GOT3 (cell line): ENCODE measurements at regions not wholly inside any gene's neighbourhood (a gene's known extent, or its start where the extent isn't known, plus 50 kb on each side); places are given as distances from the start of the nearest gene placed in this dataset.
"Not testable (repeated sequence)": the region's sequence is repeated elsewhere in the genome, so short reads cannot be mapped to it uniquely, and the experiment has no call there.

ENCODE experiments used
- DNase-seq: peaks from one replicate; lab custom pipeline; 2025; ENCODE audit warnings: mixed read lengths; lab: John Stamatoyannopoulos, UW

DNA sequence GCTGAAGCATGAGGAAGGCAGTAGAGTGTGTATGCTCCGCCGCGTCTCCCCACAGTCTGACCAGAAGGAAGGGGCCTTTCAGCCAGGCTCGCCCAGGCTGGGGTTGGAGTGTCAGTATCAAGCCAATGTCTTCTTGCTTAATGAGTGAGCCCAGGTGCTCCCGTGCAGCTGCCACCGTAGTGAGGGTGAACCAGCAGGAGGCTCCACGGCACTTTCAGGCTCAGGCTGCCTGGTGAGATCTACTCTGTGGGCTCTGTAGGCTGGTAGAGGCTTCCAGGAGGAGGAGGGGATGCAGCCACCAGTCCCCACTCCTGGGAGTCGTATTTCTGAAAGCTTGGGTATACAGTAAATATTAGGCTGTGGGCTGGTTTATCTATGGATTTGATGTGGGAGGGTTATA, 98.1 kb upstream of the ADCY2 start:
- DNase-seq, result not testable (repeated sequence)

DNA sequence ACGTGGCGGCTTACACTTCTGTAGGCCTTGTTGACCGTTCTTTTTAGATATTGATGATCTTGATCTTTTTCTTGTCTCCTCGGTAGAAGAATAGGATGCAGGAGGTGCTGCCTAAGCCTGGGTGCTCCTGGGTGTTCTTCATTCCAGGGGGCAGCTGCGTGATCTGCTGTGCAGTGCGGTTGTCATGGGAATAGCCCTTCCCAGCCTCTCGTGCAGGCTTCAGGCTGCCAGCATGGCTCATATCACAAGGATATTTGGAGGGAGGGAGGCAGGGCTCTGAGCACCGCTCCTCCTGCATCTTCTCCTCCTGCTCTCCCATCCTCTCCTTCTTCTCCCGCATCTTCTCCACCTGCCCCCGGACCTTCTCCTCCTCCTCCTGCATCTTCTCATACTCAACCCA, 96.2 kb upstream of the ADCY2 start:
- DNase-seq, result not testable (repeated sequence)

DNA sequence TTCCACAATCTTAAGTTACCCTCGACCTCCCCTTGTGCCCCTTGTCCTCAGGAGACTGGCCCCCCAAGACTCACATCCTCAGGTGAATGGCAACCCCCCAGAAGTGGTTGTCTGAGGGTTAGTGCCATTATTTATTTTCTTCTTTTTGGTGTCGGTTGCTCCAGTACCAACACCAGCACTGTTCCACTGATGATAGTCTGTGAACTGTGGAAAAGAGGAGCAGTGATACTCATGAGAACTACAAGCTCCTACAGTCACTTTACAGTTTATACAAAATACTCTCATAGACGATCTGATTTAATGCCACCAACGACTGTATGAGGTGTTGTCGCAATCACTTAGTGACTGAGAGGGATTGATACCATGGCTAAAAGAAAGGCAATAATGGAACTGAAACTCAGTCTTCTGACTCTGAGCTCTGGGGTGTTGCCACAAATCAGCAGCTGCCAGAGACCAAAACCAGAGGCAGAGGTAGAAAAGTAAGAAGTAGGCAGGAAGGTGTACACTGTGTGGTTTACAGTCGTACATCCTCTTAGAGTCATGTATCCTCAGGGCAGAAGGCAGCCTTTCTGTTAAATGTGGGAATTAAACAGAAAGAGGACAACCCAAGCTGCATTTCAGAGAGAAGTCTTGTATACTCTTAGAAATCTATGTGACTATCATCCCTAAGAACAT, 90.8 kb upstream of the ADCY2 start:
- not testable (repeated sequence) for DNase-seq

DNA sequence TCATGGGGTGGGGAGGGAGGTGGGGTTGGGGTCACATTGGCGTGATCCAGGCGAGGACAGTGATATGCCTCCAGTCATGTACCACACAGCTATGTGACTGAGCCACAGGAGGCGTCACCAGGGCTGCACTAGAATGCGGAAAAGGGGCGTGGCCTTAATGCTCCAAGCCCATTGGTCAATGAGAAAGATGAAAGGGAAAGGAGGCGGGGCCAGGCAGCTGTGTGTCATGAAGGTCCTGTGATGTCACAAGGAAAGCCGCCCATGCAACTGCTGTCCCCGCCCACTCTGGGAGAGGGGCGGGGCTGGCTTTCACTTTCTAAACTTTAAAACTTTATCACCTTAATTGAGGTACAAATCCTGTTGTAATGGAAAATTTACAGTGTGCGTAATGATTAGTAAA, 89.4 kb upstream of the ADCY2 start:
- not testable (repeated sequence) for DNase-seq

DNA sequence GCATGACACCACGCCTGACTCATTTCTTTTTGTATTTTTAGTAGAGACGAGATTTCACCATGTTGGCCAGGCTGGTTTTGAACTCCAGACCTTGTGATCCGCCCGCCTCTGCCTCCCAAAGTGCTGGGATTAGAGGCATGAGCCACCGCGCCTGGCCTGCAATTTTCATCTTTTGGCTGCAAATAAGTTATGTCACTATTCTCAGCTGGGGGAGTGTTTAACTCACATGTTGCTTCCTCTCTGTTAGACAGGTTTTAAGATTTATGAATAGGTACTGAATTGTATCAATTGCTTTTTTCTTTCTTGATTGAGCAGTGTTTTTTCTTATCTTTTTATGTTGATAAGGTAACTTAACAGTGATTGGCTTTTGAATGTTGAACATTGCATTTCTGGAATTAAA, 88.2 kb upstream of the ADCY2 start:
- DNase-seq, result not testable (repeated sequence)

DNA sequence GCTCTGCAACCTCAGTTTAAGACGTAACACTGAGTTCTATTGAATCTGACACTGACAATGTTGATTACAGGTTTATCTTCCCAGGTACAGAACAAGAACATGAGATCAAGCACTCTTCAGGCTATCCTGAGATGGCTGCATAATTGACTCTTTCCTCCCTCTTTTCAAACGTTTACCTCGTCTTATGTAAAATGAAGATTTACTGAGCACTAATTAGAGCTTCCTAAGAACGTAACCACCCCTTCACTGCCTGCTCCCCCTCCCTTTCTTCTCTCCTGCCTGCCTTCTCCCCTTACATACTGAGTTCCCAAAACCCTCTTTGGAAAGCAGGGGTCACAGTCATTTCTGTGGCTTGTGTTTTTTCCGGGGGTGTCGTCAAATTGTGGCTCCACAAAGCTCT, 86.2 kb upstream of the ADCY2 start:
- not testable (repeated sequence) for DNase-seq

DNA sequence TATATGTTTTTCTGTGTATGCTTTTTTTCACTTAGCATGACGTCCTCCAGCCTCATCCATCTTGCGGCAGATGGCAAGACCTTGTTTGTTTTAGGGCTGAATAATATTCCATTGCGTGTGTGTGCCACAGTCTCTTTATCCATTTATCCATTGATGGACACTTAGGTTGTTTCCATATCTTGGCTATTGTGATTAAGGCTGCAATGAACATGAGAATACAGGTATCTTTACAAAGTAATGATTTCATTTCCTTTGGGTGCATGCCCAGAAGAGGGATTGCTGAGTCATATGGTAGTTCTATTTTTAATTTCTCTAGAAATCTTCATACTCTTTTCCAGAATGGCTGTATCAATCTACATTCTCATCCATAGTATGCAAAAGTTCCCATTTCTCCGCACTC, 85.3 kb upstream of the ADCY2 start:
- DNase-seq, result not testable (repeated sequence)

DNA sequence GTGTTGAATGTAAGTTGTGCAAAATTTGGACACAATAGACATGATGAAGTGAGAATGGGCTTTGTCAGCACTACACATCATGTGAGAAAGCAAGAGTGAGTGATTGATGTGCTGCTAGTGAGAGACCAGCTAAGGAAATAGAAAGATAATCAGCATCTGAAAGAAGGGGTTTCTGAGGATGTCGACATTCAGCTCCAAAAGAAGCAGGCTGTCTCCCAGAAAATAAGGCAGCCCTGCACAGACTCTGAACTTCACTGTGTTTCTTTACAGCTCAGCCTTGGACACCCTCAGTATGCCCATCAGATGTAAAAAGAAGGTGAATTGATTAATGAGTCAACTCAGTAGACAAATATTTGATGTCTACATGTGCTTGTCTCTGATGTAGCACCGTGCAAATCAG, 80.8 kb upstream of the ADCY2 start:
- no peak for DNase-seq

DNA sequence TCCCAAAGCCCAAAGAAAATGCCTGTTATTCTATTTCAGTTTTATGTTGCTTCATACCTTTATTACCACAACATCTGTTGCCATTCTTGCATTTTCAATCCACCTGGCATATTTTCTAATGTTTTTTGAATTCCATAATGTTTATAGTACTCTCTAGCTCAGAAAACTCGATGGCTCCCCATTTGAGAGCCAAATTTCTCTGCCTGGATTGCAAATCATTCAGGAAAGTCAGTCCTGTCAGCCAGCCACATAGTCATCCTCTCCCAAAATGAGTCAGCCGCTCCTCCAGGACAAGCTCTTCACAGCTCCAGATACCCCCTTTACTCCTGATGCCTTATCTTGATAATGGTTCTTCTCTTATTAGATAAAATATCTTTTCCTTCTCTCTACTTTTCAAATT, 78.2 kb upstream of the ADCY2 start:
- no peak for DNase-seq

DNA sequence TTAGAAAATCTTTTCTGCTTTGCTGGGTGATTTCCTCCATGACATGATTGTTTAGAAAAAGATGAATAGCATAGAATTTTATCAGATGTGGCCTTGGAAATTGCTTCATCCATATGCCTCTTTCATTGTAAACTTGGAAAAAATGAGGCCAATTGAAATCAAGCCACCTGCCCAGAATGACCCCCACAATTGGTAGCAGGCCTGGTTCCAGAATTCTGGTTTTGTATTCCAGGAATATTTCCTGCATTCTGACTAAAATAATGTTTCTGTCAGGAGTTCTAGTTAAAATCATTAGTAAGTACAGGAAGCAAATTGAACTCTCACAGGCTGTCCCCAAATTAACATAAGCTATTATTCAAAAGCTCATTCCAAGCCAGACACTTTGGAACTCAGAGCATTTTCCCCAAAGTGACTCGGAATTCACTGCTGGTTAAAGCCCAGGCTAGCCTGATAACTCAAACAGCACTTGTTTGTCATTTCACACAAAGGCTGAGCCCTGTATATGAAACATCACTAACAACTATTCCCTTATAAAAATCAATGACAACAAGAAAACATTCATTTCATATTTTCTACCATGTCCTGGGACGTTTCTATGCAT, 75.1 kb upstream of the ADCY2 start:
- DNase-seq, result no peak

DNA sequence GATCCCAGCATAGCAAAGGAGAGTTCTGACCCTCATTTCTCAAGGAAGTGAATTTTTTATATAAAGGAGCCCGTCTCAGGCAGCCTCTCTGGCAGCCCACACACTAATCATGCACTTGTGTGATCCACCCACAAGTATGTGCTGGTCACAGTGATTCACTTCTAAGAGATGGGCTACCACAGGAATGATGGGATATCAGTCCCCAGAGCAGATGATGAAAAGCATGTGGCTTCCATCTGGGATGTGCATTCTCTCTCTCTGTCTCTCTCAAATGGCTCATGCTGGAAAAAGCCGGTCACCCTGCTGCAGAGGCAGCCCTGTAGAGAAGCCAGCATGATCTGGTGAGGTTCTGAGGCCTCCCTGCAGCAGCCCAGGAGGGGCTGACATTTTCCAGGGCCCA, 74.2 kb upstream of the ADCY2 start:
- DNase-seq, result no peak

DNA sequence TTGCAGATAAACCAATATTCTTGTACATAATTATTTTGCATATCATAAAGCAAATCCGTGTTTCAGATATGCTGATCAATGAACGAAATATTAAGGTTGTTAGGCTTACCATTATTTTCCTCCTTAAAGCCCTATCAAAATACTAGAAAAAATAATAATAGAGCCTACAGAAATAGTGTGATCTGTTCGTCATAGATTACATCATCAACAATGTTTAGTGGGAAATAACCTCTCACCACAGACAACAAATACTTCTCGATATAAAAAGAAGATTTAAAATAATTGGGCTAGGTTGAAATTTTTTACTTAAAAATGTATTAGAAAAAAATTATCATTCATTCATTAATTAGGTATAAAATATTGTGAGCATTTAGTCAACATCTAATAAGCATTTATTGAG, 71.0 kb upstream of the ADCY2 start:
- DNase-seq, result no peak

DNA sequence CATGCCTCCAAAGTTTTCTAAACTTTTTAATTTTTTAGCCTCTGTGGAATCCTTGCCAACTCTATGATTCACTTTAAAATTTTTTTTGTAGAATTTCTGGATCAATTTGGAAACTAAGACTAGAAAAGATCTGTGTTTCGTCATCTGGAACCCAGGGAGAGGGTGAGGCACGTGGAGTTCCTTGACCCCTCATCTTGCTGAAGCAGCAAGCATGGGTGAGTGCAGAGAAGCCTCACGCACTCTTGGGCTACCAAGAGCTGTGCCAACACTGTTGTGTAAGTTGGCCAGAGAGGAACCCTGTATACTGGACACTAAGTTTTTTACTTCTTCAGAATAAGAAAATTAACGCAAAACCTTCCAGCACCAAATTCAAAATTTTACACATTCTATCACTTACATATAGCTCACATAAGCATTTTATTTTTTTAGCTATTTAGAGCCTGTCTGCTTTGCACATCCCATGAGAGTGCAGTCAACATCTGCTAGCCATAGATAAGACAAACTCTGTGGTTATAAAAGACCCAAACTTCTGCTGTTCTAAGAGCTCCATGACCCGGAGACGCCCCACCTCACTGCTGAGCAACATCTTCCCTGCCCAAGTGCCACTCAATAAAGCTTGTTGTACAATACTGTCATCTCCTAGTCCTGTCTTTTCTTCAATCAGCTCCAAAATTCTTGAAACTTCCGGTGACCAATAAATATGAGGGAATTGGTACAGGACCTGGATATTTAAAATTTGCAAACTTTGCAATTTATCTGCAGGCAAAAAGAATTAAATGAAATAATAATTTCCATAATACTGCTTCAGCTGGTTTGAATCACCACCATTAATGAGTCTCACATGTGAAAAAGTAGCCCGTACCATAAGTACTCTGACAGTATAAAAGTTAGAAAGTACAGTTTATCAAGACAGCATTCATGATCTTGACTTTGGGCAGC, 69.7 kb upstream of the ADCY2 start:
- DNase-seq, result no peak

DNA sequence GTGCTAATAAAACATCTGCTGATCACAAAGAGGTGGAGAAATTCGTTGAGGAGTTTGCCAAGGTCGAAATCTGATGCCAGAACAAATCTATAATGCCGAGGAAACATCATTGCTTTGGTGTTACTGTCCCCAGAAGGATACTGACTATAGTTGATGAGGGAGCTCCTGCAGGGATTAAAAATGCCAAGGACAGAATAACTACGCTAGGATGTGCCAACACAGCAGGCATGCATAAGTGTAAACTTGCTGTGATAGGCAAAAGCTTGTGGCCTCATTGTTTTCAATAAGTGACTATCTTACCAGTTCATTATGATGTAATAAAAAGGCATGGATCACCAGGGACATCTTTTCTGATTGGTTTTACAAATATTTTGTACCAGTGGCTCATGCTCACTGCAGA, 66.8 kb upstream of the ADCY2 start:
- DNase-seq, result no peak

DNA sequence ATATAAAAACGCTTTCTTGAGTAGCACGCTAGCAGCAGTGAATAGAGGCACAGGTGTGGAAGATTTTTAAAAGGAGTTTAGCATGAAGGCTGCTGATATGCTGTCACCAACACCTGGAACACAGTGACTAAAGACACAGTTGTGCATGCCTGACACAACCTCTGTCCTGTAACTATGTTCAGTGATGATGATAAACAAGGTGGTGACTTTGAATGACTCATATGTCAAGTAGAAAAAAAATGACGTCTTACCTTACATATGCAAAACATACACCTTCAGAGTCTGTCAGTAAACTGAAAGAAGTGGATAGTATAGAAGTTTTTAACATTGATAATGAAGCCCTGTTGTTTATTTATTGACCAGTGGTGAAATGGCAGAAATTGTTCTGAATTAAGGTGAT, 66.2 kb upstream of the ADCY2 start:
- DNase-seq, result no peak

DNA sequence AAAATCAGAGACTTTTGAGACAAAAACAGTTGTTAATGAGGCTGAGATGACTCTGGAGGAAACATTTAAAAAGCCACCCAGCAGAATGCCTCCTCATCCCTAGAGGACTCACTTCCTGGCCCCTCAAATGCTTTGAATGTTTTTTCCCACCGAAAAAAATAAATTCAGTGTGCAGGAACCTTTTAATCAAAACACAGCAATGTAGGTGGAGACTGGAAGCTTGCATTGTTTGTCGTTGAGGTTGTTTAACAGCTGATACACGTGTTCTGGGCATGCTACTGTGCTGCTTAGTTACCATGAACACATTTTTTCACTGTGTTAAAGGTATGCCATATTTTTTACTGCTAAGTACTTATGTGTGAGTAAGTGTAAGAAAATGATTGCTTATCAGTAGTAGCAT, 65.7 kb upstream of the ADCY2 start:
- DNase-seq, result no peak

DNA sequence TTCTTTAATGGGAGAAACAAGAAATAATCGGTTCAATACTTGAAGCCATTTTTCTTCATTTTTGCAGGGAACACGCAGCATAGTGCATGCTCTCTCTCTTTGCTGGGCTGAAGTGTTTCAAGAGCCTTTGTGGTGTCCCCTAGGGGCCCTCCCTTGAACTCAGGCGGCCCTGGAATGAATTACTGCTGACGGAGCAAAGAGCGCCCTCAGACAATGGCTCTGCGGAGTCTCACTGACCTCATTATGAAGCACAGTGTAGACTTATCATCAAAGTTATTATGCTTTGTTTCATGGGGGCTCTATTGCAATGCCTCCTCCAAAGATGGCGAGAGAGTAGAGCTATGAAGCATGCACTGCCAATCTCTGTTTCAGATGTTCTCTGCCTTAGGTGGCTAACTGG, 64.8 kb upstream of the ADCY2 start:
- no peak for DNase-seq
